Stimulated activated CD4-positive, alpha-beta T cell treated with anti-CD3 and anti-CD28 coated beads, TNF-alpha, amount 100 ng/mL, for 24 hours (primary cell): ENCODE measurements at regions not wholly inside any gene's neighbourhood (a gene's known extent, or its start where the extent isn't known, plus 50 kb on each side); places are given as distances from the start of the nearest gene placed in this dataset.
"Not testable (repeated sequence)": the region's sequence is repeated elsewhere in the genome, so short reads cannot be mapped to it uniquely, and the experiment has no call there.

Experiments used
- DNase-seq, 3 experiments: peaks; one replicate each; pipeline ENCODE4 v3.0.0-alpha.2; 2020; ENCODE audit warnings: low read depth in 3 of 3

- no peak for DNase-seq
These were observed 359.6 kb upstream of the CCL2 start for GRCh38 chr17:33895491-33895890.

- no peak for DNase-seq
These were observed 358.8 kb upstream of the CCL2 start for GRCh38 chr17:33896263-33896662.

GRCh38 chr17:33901085-33901484 lies 354.0 kb upstream of the CCL2 start:
- no peak for DNase-seq

- DNase-seq = no peak
These were observed 352.1 kb upstream of the CCL2 start for GRCh38 chr17:33902901-33903449.

- no peak for DNase-seq
These were observed 350.6 kb upstream of the CCL2 start for GRCh38 chr17:33904476-33904875.

- DNase-seq = no peak
These were observed 349.7 kb upstream of the CCL2 start for GRCh38 chr17:33905338-33905800.

GRCh38 chr17:33908363-33909064 lies 346.6 kb upstream of the CCL2 start:
- no peak for DNase-seq

GRCh38 chr17:33910200-33910857 lies 344.8 kb upstream of the CCL2 start:
- no peak for DNase-seq

GRCh38 chr17:33914125-33914524 lies 341.0 kb upstream of the CCL2 start:
- DNase-seq = no peak

GRCh38 chr17:33922971-33923370 lies 332.1 kb upstream of the CCL2 start:
- no peak for DNase-seq

GRCh38 chr17:33924104-33924503 lies 331.0 kb upstream of the CCL2 start:
- no peak for DNase-seq

- no peak for DNase-seq
These were observed 329.4 kb upstream of the CCL2 start for GRCh38 chr17:33925649-33926048.

- no peak for DNase-seq
These were observed 327.4 kb upstream of the CCL2 start for GRCh38 chr17:33927732-33928133.

- DNase-seq = no peak
These were observed 325.8 kb upstream of the CCL2 start for GRCh38 chr17:33929181-33929724.

GRCh38 chr17:33931148-33931814 lies 323.8 kb upstream of the CCL2 start:
- not testable (repeated sequence) for DNase-seq

- no peak for DNase-seq
These were observed 322.1 kb upstream of the CCL2 start for GRCh38 chr17:33932996-33933395.

- DNase-seq = no peak
These were observed 321.5 kb upstream of the CCL2 start for GRCh38 chr17:33933576-33933975.

GRCh38 chr17:33934696-33935095 lies 320.4 kb upstream of the CCL2 start:
- no peak for DNase-seq

GRCh38 chr17:33935822-33936221 lies 319.3 kb upstream of the CCL2 start:
- no peak for DNase-seq

GRCh38 chr17:33936764-33937163 lies 318.3 kb upstream of the CCL2 start:
- DNase-seq = no peak

GRCh38 chr17:33939959-33940358 lies 315.1 kb upstream of the CCL2 start:
- DNase-seq = no peak

GRCh38 chr17:33940769-33941370 lies 314.2 kb upstream of the CCL2 start:
- no peak for DNase-seq
